ENCODE measurements at regions not wholly inside any gene's neighbourhood (a gene's known extent, or its start where the extent isn't known, plus 50 kb on each side); places are given as distances from the start of the nearest gene placed in this dataset.

- no peak for DNase-seq
- H3K9me3 ChIP-seq (ENCODE audit: insufficient read depth, low read depth, low read length), result no peaks in the 10 kb centered on the region
- no peak overlapping the region for H4K91ac ChIP-seq (ENCODE audit: low read depth, low read length)
- no CpG with 5 or more reads among the region's 1 CpG for WGBS (ENCODE audit: extremely low coverage, insufficient coverage, insufficient read length)
- no peak overlapping the region for H3K4me2 ChIP-seq (ENCODE audit: low read length)
- no peak overlapping the region for H3K4me3 ChIP-seq (ENCODE audit: low read depth, low read length)
- H3K9ac ChIP-seq (ENCODE audit: low read length), result no peak overlapping the region
- H2AFZ ChIP-seq (ENCODE audit: insufficient read depth, low read length, poor library complexity), result no peak overlapping the region
- H2BK12ac ChIP-seq (ENCODE audit: low read length), result no peak overlapping the region
- no peak overlapping the region for H2BK120ac ChIP-seq (ENCODE audit: insufficient read depth, low read length, poor library complexity)
- no peak overlapping the region for H3K14ac ChIP-seq (ENCODE audit: low read length)
- no peak overlapping the region for H4K12ac ChIP-seq (ENCODE audit: low read depth, low read length)
- H3K27ac ChIP-seq (ENCODE audit: low read depth, low read length), result no peak overlapping the region
- no peak overlapping the region for H3K23ac ChIP-seq (ENCODE audit: low read length)
- H3K27me3 ChIP-seq (ENCODE audit: insufficient read depth, low read length), result no peaks in the 10 kb centered on the region
- no peak overlapping the region for H3K4ac ChIP-seq (ENCODE audit: low read depth, low read length)
- H3K4me1 ChIP-seq (ENCODE audit: control insufficient read depth in 1 of 2, insufficient read depth in 2 of 2, low read length in 2 of 2), result no peaks in the 10 kb centered on the region
- no peak overlapping the region for H2AK5ac ChIP-seq (ENCODE audit: low read length)
- no peaks in the 10 kb centered on the region for H3K36me3 ChIP-seq (ENCODE audit: control insufficient read depth in 1 of 2, insufficient read depth in 2 of 2, low read length in 2 of 2)
- H4K8ac ChIP-seq (ENCODE audit: low read depth, low read length), result no peak overlapping the region
- no peak overlapping the region for H3K18ac ChIP-seq (ENCODE audit: low read length)
- H3K79me2 ChIP-seq (ENCODE audit: control insufficient read depth, insufficient read depth, low read length, poor library complexity), result no peaks in the 10 kb centered on the region
- no peak overlapping the region for H2BK5ac ChIP-seq (ENCODE audit: low read depth, low read length, poor library complexity)
- H3K79me1 ChIP-seq (ENCODE audit: low read length), result no peaks in the 10 kb centered on the region
Observed at GRCh38 chr5:98144116-98144515, 629.3 kb upstream of the RGMB start.

- Histone ChIP-seq H3K27me3 (ENCODE audit: insufficient read depth, low read length) (no peaks in the 10 kb centered on the region), H3K14ac (ENCODE audit: low read length) (no peak overlapping the region), H3K36me3 (ENCODE audit: control insufficient read depth in 1 of 2, insufficient read depth in 2 of 2, low read length in 2 of 2) (no peaks in the 10 kb centered on the region), H3K4me3 (ENCODE audit: low read depth, low read length) (no peak overlapping the region), H3K4me2 (ENCODE audit: low read length) (no peak overlapping the region), H4K91ac (ENCODE audit: low read depth, low read length) (no peak overlapping the region), H2BK5ac (ENCODE audit: low read depth, low read length, poor library complexity) (no peak overlapping the region), H4K12ac (ENCODE audit: low read depth, low read length) (no peak overlapping the region), H3K23ac (ENCODE audit: low read length) (no peak overlapping the region), H3K9ac (ENCODE audit: low read length) (no peak overlapping the region), H2BK12ac (ENCODE audit: low read length) (no peak overlapping the region), H3K79me1 (ENCODE audit: low read length) (no peaks in the 10 kb centered on the region), H3K4ac (ENCODE audit: low read depth, low read length) (no peak overlapping the region), H4K8ac (ENCODE audit: low read depth, low read length) (no peak overlapping the region), H3K9me3 (ENCODE audit: insufficient read depth, low read depth, low read length) (no peaks in the 10 kb centered on the region), H2AK5ac (ENCODE audit: low read length) (no peak overlapping the region), H3K27ac (ENCODE audit: low read depth, low read length) (no peak overlapping the region), H2BK120ac (ENCODE audit: insufficient read depth, low read length, poor library complexity) (no peak overlapping the region), H3K18ac (ENCODE audit: low read length) (no peak overlapping the region), H3K4me1 (ENCODE audit: control insufficient read depth in 1 of 2, insufficient read depth in 2 of 2, low read length in 2 of 2) (no peaks in the 10 kb centered on the region), H3K79me2 (ENCODE audit: control insufficient read depth, insufficient read depth, low read length, poor library complexity) (no peaks in the 10 kb centered on the region), H2AFZ (ENCODE audit: insufficient read depth, low read length, poor library complexity) (no peak overlapping the region)
- no CpG with 5 or more reads among the region's 2 CpGs for WGBS (ENCODE audit: extremely low coverage, insufficient coverage, insufficient read length)
- no peak for DNase-seq
Observed at GRCh38 chr5:98144710-98145109, 628.8 kb upstream of the RGMB start.

- Histone ChIP-seq H3K4ac (ENCODE audit: low read depth, low read length) (no peak overlapping the region), H3K27me3 (ENCODE audit: insufficient read depth, low read length) (no peaks in the 10 kb centered on the region), H3K18ac (ENCODE audit: low read length) (no peak overlapping the region), H4K91ac (ENCODE audit: low read depth, low read length) (no peak overlapping the region), H3K4me1 (ENCODE audit: control insufficient read depth in 1 of 2, insufficient read depth in 2 of 2, low read length in 2 of 2) (no peaks in the 10 kb centered on the region), H3K9ac (ENCODE audit: low read length) (no peak overlapping the region), H2AFZ (ENCODE audit: insufficient read depth, low read length, poor library complexity) (no peak overlapping the region), H3K27ac (ENCODE audit: low read depth, low read length) (no peak overlapping the region), H2BK12ac (ENCODE audit: low read length) (no peak overlapping the region), H3K4me3 (ENCODE audit: low read depth, low read length) (no peak overlapping the region), H3K9me3 (ENCODE audit: insufficient read depth, low read depth, low read length) (no peaks in the 10 kb centered on the region), H2BK5ac (ENCODE audit: low read depth, low read length, poor library complexity) (no peak overlapping the region), H3K79me2 (ENCODE audit: control insufficient read depth, insufficient read depth, low read length, poor library complexity) (no peaks in the 10 kb centered on the region), H3K23ac (ENCODE audit: low read length) (no peak overlapping the region), H4K8ac (ENCODE audit: low read depth, low read length) (no peak overlapping the region), H3K79me1 (ENCODE audit: low read length) (no peaks in the 10 kb centered on the region), H3K14ac (ENCODE audit: low read length) (no peak overlapping the region), H4K12ac (ENCODE audit: low read depth, low read length) (no peak overlapping the region), H3K4me2 (ENCODE audit: low read length) (no peak overlapping the region), H3K36me3 (ENCODE audit: control insufficient read depth in 1 of 2, insufficient read depth in 2 of 2, low read length in 2 of 2) (no peaks in the 10 kb centered on the region), H2AK5ac (ENCODE audit: low read length) (no peak overlapping the region), H2BK120ac (ENCODE audit: insufficient read depth, low read length, poor library complexity) (no peak overlapping the region)
- no CpG with 5 or more reads among the region's 4 CpGs for WGBS (ENCODE audit: extremely low coverage, insufficient coverage, insufficient read length)
- no peak for DNase-seq
Observed at GRCh38 chr5:98157368-98157767, 616.1 kb upstream of the RGMB start.

GRCh38 chr5:98158440-98158839 lies 615.0 kb upstream of the RGMB start:
- no peak for DNase-seq
- no peak overlapping the region for H4K12ac ChIP-seq (ENCODE audit: low read depth, low read length)
- no peaks in the 10 kb centered on the region for H3K36me3 ChIP-seq (ENCODE audit: control insufficient read depth in 1 of 2, insufficient read depth in 2 of 2, low read length in 2 of 2)
- no peaks in the 10 kb centered on the region for H3K9me3 ChIP-seq (ENCODE audit: insufficient read depth, low read depth, low read length)
- WGBS (ENCODE audit: extremely low coverage, insufficient coverage, insufficient read length), result no CpG with 5 or more reads among the region's 6 CpGs
- H3K4me3 ChIP-seq (ENCODE audit: low read depth, low read length), result no peak overlapping the region
- no peak overlapping the region for H2BK120ac ChIP-seq (ENCODE audit: insufficient read depth, low read length, poor library complexity)
- H4K8ac ChIP-seq (ENCODE audit: low read depth, low read length), result no peak overlapping the region
- no peak overlapping the region for H2BK12ac ChIP-seq (ENCODE audit: low read length)
- H2BK5ac ChIP-seq (ENCODE audit: low read depth, low read length, poor library complexity), result no peak overlapping the region
- H3K27ac ChIP-seq (ENCODE audit: low read depth, low read length), result no peak overlapping the region
- no peaks in the 10 kb centered on the region for H3K4me1 ChIP-seq (ENCODE audit: control insufficient read depth in 1 of 2, insufficient read depth in 2 of 2, low read length in 2 of 2)
- H3K4ac ChIP-seq (ENCODE audit: low read depth, low read length), result no peak overlapping the region
- H4K91ac ChIP-seq (ENCODE audit: low read depth, low read length), result no peak overlapping the region
- H3K23ac ChIP-seq (ENCODE audit: low read length), result no peak overlapping the region
- H2AFZ ChIP-seq (ENCODE audit: insufficient read depth, low read length, poor library complexity), result no peak overlapping the region
- no peak overlapping the region for H2AK5ac ChIP-seq (ENCODE audit: low read length)
- no peak overlapping the region for H3K18ac ChIP-seq (ENCODE audit: low read length)
- H3K9ac ChIP-seq (ENCODE audit: low read length), result no peak overlapping the region
- H3K79me2 ChIP-seq (ENCODE audit: control insufficient read depth, insufficient read depth, low read length, poor library complexity), result no peaks in the 10 kb centered on the region
- no peak overlapping the region for H3K4me2 ChIP-seq (ENCODE audit: low read length)
- no peaks in the 10 kb centered on the region for H3K27me3 ChIP-seq (ENCODE audit: insufficient read depth, low read length)
- H3K79me1 ChIP-seq (ENCODE audit: low read length), result no peaks in the 10 kb centered on the region
- no peak overlapping the region for H3K14ac ChIP-seq (ENCODE audit: low read length)
